ENCODE measurements at regions not wholly inside any gene's neighbourhood (a gene's known extent, or its start where the extent isn't known, plus 50 kb on each side); places are given as distances from the start of the nearest gene placed in this dataset.

DNA sequence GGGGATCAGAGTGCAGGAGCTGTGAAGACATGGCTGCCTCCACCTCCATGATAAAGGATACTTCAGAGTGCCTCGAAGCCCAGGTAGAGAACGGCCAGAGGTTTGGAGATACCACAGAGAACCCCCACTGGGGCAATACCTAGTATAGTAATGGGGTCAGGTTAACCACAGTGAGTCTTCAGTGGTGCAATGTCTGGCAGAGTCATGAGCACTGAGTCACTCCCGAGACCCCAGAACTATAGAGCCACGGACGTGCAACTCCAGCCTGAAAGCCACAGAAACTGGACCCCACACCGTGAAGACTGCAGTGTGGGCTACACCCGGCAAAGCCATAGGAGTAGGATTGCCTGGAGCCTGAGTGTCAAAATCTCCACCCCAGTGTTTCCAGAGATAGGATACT, 746.6 kb downstream of the CBLN2 start:
- no peak for DNase-seq (ENCODE audit: low spot score)
- in situ Hi-C loops (cut with MboI; ENCODE audit: low pct_unique_long_range_greater_than_20kb, low sequenced_read_pairs, unreplicated experiment): no loop called here
- TF ChIP-seq, protein P1, sequence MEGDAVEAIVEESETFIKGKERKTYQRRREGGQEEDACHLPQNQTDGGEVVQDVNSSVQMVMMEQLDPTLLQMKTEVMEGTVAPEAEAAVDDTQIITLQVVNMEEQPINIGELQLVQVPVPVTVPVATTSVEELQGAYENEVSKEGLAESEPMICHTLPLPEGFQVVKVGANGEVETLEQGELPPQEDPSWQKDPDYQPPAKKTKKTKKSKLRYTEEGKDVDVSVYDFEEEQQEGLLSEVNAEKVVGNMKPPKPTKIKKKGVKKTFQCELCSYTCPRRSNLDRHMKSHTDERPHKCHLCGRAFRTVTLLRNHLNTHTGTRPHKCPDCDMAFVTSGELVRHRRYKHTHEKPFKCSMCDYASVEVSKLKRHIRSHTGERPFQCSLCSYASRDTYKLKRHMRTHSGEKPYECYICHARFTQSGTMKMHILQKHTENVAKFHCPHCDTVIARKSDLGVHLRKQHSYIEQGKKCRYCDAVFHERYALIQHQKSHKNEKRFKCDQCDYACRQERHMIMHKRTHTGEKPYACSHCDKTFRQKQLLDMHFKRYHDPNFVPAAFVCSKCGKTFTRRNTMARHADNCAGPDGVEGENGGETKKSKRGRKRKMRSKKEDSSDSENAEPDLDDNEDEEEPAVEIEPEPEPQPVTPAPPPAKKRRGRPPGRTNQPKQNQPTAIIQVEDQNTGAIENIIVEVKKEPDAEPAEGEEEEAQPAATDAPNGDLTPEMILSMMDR (IDR thresholded peaks at IDR 0.05; ENCODE audit: extremely low read depth, insufficient read depth, missing control alignments): no peak

- in situ Hi-C loops (cut with MboI; ENCODE audit: low pct_unique_long_range_greater_than_20kb, low sequenced_read_pairs, unreplicated experiment): no loop called here
- DNase-seq (ENCODE audit: low spot score): peak; percentile 6
- TF ChIP-seq, protein P1 (IDR thresholded peaks at IDR 0.05; ENCODE audit: extremely low read depth, insufficient read depth, missing control alignments): peak; percentile 55
Observed at GRCh38 chr18:71784777-71785176, 759.4 kb downstream of the CBLN2 start.

DNA sequence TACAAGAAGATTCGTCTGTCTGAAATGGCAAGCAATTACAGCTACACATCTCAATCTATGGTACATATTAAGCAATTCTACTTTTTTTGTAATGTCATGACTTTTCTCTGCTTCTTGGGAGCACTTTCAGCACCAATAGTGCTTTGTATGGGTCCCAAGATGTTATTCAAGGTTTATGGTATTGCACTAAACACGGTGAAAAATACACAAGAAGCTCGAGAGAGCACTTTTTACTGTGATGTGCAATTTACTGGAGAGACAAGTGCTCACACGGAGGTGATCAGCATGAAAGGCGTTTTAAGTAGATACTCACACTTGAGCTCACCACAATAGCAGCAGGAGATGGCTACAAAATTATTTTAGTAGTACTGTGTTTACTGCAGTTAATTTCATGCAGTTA, 783.6 kb downstream of the CBLN2 start:
- no peak for DNase-seq (ENCODE audit: low spot score)
- in situ Hi-C loops (cut with MboI; ENCODE audit: low pct_unique_long_range_greater_than_20kb, low sequenced_read_pairs, unreplicated experiment): no loop called here
- TF ChIP-seq, protein P1 (IDR thresholded peaks at IDR 0.05; ENCODE audit: extremely low read depth, insufficient read depth, missing control alignments): no peak

GRCh38 chr18:71754246-71754645, 789.9 kb downstream of the CBLN2 start:
- in situ Hi-C loops (cut with MboI; ENCODE audit: low pct_unique_long_range_greater_than_20kb, low sequenced_read_pairs, unreplicated experiment): no loop called here
- TF ChIP-seq, protein P1 (IDR thresholded peaks at IDR 0.05; ENCODE audit: extremely low read depth, insufficient read depth, missing control alignments): no peak
- no peak for DNase-seq (ENCODE audit: low spot score)

DNA sequence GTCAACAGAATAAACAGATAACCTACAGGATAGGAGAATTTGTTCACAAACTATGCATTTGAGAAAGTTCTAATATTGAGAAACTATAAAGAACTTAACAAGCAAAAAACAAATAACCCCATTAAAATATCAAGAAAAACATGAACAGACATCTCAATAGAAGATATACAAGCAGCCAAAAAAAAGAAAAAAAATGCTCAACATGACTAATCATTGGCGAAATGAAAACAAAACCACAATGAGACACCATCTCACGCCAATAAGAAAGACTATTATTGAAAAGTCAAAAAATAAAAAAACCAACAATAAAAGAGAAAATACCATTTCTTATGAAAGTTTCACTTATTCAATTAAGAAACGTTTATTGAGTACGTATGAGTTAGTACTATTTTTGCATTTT, 800.5 kb downstream of the CBLN2 start:
- in situ Hi-C loops (cut with MboI; ENCODE audit: low pct_unique_long_range_greater_than_20kb, low sequenced_read_pairs, unreplicated experiment): no loop called here
- DNase-seq (ENCODE audit: low spot score): no peak
- TF ChIP-seq, protein P1 (IDR thresholded peaks at IDR 0.05; ENCODE audit: extremely low read depth, insufficient read depth, missing control alignments): no peak

DNA sequence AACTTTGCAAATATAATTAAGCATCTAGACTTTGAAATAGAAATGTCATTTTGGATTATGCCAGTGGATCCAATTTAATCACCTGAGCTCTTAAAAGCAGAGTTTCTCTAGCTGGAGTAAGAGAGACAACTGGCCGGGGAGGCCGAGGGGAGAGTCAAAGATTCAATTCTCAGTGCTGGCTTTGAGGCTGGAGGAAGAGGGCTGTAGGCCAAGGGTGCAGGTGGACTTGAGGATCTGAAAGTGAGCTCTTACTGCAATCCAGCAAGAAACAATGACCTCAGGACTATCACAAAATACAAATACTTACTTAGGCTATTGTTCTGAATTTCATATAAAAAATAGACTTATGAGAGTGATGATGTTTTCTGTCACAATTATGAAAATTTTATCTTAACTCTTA, 814.5 kb downstream of the CBLN2 start:
- DNase-seq (ENCODE audit: low spot score): no peak
- in situ Hi-C loops (cut with MboI; ENCODE audit: low pct_unique_long_range_greater_than_20kb, low sequenced_read_pairs, unreplicated experiment): no loop called here
- TF ChIP-seq, protein P1 (IDR thresholded peaks at IDR 0.05; ENCODE audit: extremely low read depth, insufficient read depth, missing control alignments): no peak

DNA sequence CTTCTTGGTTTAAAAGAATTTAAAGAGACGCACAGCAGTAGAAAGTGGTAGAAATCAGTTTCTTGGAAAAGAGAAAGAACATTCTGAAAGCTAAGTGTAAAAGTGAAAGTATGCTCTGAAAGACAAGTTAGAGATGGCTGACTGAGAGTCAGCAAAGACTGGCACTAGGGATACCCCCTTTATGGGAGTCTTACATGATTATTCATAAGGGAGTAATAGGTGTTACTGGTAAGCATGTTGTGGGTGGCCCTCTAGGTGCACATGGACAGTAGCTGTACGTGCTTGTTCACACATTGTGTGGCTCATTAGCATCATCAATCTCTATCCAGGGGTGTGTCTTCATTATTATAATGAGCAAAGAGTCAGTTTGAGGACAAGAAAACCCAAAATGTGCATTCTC, 816.2 kb downstream of the CBLN2 start:
- TF ChIP-seq, protein P1 (IDR thresholded peaks at IDR 0.05; ENCODE audit: extremely low read depth, insufficient read depth, missing control alignments): no peak
- DNase-seq (ENCODE audit: low spot score): no peak
- in situ Hi-C loops (cut with MboI; ENCODE audit: low pct_unique_long_range_greater_than_20kb, low sequenced_read_pairs, unreplicated experiment): no loop called here
